Stimulated activated CD8-positive, alpha-beta memory T cell treated with anti-CD3 and anti-CD28 coated beads, Interleukin-12 subunit alpha, Interleukin-12 subunit beta, amount 100 ng/mL, for 4 hours (primary cell): ENCODE measurements at regions not wholly inside any gene's neighbourhood (a gene's known extent, or its start where the extent isn't known, plus 50 kb on each side); places are given as distances from the start of the nearest gene placed in this dataset.

ENCODE experiments used
- DNase-seq: peaks from one replicate; pipeline ENCODE4 v3.0.0-alpha.2; 2020; ENCODE audit warnings: low read depth

DNA sequence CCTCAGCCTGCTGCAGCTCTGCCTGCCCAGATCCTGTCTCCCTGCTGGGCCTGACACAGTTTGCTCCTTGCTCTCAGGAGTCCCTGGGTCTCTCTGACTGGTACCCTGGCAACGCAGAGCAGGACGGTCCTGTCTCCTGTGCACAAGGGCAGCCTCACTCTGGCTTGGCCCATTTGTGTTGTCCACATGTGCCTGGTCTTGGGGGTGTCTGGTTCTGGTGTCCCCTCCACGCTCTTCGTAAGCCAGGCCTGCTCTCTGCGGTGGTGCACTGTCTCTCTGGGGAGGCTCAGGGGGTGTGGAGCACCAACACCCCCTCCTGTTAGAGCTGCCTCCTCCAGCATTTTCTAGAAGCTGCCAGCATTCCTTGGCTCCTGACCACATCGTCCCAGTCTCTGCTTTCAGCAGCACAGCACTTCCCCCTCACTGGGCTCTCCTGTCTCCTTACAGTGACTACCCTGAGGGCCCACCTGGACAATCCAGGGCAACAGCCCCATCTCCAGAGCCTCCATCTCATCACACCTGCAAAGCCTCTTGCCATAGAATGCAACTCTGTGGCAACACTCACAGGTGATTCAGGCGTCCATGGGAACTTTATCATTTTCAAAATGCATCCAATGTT lies 235.6 kb upstream of the HS6ST1 start:
- DNase-seq = no peak

DNA sequence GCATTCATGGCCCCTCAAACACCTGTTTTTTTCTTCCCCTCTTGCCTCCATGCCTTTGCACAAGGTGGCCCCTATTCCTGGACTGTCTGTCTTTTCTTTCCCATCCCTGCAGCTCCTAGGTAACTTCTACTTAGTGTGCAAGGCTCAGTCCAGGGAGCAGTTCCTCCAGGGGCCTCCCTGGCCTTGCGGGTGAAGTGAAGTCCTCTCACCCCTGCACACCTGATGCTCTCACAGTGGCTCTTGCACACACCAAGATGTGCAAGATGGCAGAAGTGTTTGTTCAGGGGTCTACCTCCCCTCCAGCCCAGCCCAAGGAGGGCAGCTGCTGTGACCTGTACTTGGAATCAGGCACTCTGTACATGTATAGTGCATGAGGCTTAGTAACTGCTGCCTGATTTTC lies 236.8 kb upstream of the HS6ST1 start:
- DNase-seq = no peak

DNA sequence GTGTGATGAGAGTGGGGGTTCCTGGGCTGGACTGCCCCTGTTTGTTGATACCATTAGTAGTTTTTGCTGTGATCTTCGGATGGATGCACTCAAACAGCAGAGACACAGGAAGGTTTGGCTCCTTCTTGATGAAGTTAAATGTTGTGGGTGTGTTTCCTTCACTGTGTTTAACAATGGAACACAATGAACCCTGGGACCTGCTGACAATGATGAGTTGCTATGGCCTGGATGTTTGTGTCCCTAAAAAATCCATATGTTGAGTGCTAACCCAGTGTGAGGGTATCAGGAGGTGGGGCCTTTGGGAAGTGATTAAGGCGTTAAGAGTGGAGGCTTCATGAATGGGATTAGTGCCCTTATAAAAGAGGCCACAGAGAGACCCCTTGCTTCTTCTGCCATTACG lies 237.4 kb upstream of the HS6ST1 start:
- DNase-seq = no peak

DNA sequence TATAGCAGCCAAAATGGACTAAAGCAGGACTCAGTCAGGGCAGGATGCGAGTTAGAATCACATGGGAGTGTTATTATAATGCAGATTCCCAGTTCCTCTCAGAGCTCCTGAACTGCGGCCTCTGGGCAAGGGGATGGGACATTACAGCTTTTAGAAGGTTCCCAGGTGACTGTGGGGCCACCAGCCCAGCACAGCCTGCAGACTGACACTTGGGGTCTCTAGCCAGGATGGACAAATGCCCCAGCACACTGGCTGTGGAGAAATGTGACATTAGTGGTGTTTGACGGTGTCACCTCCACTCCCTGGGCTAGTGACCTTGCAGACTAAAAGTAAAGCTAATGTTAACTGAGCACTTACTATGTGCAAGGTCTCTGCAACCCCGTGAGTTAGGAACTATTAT lies 238.0 kb upstream of the HS6ST1 start:
- no peak for DNase-seq

DNA sequence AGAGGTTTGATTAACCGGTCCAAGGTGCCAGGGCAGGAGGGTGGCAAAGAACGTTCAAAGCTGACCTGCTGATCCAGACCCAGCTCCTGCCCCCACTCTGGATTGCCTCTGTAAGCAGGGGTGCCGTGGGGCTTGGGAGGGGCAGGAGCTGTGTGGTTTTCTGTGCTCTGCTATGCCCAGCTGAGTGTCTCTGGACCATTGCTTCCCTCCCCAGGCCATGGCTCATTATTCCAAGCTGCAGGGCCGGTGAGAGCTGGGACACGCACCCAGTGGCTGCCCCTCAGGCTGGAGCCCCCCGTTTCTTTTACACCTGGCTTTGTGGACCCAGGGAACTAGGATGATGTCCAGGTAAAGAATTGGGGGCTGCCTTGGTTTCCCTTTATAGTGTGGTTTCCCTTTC lies 238.4 kb upstream of the HS6ST1 start:
- no peak for DNase-seq

DNA sequence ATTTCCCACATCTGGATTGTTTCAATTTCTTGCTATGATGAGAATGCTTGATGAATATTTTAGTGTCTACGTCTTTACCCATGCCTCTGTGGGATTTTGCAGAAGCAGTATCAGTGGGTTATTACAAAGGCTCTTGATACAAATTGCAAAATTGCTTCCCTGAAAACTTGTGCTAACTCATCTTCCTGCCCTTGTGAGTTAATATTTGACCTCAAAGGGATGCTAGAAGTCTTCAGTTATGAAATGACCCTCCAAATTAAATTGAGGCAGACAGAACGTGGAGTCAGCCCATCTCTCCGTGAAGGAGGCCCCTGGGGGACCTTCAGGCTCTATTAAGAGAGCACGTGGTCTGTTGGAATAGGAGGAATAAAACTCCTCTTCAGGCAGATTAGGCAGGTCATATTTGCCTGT lies 239.2 kb upstream of the HS6ST1 start:
- no peak for DNase-seq

DNA sequence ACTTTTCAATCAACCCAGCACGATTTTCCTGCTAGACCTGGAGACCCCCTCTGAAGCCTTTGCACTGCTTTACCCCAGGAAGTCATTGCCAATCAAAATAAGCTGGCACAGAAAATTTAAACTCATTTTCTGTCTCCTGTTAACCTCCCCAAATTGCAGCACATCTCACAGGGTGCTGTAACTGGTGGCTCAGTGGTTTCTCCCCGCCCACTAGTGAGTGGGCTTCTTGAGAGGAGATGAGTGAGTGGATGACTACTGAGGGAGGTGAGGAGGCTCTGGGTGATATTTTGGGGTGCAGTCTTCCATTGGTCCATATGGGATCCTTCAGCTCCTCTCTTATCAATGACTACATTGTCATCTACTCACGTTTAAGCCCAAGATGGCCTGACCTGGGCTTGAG lies 239.8 kb upstream of the HS6ST1 start:
- no peak for DNase-seq

DNA sequence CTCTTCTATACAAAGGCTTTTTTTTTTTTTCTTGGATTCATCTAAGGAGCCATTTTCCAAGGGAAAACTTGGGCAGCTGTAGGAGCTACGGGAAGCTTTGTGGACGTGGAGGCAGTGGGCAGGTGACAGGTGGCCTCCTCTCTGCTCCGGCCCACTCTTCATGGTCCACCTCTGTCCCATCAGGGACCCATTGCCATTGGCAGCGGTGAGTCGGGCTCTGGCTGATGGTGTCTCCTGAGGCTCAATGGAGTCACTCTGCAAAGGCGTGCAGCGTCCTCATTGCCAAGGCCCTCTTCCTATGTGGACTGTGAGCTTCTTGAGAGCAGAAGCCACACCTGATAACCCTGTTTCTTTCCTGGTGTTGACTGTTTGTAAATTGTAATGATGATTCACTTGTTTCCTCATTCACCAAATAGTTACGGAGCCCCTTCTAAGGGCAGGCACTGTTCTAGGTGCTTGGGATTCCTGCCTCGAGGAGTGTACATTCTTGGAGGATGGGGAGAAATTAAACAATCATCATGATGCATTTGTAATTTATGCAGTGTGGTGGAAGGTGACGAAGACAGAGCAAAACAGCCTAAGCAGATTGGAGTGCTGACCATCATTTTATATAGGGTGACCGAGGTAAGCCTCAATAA lies 240.3 kb upstream of the HS6ST1 start:
- DNase-seq = no peak

DNA sequence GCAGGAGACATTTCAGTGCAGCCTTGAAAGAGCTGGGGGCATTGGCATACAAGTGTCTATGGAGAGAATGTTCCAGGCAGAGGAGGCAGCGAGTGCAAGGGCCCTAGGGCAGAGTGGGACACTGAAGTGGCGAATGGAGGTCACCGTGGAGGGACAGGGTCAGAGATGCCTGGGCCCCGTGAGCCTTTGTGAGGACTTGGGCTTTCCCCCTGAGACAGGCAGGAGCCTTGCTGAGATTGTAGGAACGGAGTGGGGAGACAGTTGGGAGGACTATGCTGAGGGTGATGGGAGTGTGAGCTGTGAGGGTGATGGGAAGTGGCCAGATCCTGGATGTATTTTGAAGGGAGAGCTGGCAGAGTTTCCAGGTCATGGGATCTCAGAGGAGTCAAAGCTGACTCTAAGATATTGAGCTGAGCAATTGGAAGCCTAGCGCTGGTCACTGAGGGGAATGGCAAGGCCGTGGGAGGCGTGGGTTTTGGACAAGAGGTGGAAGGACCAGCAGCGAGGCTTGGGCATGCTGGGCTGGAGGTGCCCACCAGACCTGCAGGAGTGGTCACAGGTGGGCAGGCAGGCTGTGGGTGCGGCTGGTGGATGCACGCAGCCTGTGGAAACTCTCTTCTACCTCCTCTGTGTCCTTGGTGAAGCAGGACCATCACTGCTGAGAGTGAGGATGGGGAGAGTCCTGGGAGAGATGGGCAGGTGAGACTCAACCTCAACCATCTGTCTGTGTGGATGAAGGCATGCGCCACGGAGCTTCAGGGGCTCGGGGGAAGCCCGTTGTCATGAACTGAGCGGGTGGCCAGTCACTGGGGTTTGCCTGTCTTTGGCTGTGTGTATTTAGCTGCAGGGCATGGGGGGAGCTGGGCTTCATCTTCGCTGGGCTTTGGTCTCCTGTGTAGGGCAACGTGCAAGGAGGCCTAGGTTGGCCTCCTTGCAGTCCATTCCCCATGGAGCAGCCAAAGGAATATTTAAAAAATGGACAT lies 241.2 kb upstream of the HS6ST1 start:
- DNase-seq = no peak

DNA sequence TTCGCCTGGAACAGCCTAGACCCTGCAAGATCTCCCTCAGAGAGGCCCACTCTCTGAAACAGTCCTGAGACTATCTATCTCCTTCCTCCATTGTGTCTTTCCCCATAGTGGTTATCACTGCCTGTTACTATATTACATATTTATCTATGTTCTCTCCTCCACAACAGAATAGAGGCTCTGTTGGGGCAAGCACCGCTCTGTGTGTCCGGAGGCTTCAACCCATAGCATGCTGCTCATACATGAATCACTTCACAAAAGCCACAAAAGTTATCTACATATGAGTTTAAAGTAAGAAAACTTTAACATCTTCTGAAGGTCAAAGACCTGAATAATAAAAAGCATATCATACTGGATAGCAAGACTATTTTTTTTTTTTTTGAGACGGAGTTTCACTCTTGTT lies 242.1 kb upstream of the HS6ST1 start:
- no peak for DNase-seq

DNA sequence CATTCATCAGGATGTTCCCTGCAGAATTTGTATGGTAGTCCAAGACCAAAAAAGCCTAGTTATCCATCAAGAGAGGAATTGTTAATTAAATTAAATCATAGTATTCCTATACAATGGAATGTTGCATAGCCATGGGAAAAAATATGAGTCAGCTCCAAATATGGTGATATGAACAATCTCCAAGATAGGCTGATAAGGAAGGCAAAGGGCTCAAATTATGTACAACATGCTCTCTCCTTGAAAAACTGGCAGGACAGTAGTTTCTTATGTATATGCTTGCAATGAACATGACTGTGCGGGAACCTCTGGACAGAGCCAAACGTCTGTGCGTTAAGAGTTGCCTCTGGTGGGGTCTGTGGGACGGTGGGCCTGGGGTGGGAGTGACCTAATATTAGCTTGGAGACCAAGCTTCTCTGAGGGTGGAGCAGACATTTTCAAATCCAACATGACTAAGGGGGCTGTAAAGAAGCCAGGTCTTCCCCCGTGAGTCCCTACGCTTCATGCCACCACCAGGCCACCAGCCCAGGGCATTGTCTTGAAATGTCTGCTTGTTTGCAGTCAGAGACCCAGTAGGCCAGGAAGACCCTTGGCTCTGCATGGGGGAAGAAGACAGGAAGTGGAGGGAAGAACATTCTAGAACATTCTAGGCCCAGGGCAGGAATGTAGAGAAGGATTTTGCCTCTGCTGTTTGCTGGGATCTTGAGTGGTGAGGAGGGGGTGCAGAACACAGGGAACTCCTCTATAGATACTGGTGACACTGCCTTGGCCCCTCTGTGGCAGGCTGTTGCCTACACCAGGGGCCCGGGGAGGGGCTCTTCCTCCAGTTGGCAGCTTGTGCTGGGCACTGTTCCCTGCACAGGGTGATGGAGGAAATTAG lies 244.0 kb upstream of the HS6ST1 start:
- no peak for DNase-seq

DNA sequence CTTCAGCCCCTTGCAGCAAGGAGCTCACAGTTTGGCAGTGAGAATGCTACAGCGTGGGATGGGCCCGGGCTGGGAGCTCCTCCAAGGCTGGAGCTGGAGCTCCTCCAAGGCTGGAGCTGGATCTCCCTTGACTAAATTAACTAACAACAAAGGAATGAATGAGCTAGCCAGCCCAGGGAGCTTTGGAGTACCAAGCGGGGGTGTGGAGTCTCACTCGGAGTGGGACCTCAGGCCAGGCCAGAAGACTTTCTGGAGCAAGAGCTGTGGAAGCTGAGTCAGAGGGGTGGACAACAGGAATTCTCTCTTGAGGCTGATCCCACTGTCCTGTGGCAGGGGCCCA lies 244.7 kb upstream of the HS6ST1 start:
- DNase-seq = no peak

DNA sequence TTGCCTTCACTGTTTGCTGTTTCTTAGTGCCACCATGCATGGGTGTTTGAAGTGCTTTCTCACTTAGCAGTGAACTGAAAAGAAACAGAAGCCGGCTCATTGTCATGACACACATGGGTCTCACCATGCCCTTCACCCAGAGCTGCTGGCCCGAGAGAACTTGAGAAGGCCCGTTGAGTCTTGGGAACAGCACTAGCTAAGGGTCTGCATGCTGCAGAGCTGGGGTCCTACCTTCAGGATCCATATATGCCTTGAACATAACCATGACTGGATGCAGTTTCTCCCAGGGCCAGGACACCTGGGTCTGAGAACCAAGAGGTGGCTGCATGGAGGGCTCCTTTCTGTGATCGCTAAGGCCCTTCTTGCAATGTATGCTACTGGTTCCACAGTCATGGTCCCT lies 245.5 kb upstream of the HS6ST1 start:
- DNase-seq = no peak

DNA sequence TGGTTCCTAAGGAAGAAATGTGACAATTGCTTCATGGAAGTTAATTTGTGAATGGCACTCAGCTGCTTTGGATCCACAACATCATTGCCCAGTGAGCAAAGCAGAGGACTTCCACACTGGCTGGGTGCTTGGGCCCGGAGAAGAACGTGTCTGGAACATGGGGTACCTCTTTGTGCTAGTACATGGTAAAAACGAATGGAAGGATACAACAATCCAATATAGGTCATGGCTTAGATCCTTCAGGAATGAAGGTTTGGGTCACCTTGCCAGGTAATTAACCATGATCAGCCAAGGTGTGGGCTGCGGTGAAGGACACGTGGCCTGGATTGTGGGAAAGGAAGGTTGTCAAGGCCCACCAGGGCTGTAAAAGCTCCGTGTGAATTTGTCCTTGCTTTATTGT lies 245.9 kb upstream of the HS6ST1 start:
- DNase-seq = no peak

DNA sequence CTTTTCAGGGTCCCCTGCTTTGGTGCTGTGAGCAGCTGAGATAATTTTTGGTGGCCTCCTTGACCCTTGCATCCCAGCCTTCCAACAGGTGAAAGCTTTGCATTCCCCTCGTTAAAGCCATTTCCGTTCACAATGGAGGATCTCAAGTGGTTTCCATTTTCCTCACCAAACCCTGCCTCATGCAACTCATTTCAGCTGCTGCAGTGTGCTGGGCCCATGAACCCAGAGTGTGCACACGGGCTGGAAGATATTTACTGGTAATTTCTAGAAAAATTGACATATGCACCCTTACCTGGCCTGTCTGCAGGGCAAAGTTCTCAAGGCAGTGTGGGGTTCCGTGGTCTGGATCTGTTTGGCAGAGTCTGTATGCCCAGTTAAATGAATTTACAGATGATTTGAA lies 246.8 kb upstream of the HS6ST1 start:
- DNase-seq = no peak

DNA sequence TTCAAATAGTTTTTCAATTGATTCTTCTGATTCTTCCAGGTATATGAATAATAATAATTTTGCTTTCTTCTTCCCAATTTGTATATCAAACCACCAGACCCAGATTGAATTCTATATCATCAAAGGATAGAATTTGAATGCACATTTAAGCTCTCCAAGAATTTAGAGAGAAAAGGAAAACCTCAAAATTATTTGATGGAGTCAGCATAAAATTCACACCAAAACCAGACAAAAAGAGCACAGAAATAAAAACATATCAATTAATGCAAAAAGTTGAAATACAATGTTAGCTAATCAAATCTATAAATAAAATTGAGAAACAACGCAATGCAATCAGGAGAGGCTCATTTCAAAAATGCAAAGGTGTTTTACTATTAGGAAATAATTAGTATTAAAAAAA lies 248.0 kb upstream of the HS6ST1 start:
- DNase-seq = no peak

DNA sequence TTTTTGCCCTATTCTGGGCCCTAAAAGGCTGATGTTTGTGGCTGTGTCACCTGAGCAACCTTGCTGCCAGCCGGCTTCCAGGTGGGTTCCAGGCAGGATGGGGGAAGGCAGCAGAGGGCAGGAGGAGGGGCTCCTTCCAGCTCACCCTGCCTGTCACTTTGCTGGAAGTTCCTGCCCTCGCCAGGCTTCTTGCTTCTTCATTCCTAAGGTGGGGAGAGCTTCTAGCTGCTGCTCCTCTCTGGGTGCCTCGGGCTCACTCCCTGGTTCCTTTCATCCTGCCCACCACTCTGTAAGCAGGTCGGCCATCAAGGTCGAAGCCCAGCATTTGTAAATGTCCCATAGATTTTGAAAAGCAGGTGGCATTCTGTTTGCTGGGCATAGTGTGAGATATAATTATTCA lies 249.4 kb upstream of the HS6ST1 start:
- no peak for DNase-seq

DNA sequence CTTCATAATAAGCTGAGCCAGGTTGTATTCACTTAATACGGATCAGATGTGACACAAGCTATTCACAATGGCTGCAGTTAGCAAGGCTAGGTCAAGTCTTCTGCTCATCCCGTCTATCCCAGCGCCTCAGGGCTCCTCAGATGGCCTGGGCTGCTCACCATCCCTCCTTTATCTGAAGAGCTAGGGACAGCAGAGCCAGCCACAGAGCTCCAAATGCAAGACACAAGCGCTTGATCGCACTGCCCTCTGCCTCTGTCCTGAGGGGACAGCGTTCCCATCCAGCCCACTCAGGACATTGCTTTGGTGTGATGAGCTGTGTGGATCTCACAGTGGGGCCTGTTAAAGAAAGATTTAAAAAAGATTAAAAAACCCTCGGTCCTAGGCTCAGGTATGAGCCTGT lies 254.4 kb upstream of the HS6ST1 start:
- DNase-seq = no peak

DNA sequence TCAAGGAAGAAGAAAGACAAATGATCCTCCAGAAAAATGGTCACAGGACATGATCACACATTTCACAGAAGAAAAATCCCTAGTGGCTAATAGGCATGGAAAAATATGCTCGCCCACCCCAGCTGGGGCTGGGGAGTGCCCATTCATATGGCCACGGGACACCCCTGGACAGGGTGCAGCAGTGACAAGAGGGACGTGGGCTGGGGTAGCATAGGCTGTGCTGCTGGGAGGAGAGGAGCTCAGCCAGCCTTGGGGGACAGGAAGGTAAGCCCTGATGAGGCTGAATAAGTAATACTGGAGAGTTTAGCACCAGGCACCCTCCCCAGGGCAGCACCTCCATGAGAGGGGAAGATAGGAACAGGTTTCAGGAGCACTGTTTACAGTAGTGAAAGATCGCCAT lies 254.9 kb upstream of the HS6ST1 start:
- no peak for DNase-seq

DNA sequence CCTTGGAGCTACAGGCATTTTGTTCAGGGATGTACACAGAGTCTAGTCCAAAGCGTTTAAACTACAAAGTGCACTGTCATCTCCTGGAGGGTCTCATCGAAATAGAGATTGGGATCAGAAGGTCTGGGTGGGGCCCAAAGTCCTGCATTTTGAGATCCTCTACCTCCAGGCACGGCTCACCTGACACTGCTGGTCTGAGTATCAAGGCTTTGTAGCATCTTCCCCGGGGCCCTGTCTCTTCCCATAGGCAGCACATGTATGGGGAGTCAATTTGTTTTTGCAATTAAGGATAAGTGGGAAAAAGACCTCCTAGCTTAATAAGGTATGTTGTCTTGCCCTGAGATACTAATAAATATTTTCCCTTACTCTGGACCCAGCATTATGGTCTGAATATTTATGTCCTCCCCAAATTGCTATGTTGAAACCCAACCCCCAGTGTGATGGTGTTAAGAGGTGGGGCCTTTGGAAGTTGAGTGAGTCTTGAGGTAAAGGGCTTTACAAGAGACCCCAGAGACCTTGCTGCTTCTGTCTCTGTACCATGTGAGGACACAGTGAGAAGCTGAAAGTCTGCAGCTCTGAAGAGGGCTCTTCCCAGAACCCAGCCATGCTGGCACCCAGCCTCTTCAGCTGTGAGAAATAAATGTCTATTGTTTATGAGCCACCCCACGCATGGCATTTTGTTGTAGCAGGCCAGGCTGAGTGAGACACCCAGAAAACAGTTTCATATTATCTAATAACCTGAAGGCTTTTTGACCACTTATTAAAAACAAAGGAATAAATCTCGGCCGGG lies 258.7 kb upstream of the HS6ST1 start:
- no peak for DNase-seq
